COLO668 (cell line): ENCODE measurements at regions not wholly inside any gene's neighbourhood (a gene's known extent, or its start where the extent isn't known, plus 50 kb on each side); places are given as distances from the start of the nearest gene placed in this dataset.
A peak's percentile ranks its signal among the peaks of the same experiment; 100 is the strongest.

Experiments used
- DNase-seq: peaks from one replicate; lab custom pipeline; 2025; ENCODE audit not compliant: unreplicated experiment; lab: John Stamatoyannopoulos, UW

DNA sequence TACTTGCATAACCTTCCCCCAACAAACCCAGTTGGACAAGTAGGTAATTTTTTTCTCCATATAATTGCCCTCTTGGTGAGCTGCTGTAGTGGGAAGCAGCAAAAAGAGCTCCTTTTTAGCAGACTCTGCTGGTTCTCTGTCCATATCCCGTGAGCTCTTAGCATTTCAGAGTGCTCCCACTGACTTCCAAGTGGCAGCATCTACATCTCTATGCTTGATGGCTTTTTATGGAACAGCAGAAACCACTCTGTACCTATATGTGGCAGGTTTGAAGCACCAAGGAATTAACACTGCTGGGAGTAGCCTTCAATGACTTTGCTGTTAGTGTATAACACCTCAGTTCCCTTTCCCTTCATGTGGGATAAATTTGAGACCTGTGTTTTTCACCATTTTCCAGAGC is 168.4 kb upstream of the NHS start:
- DNase-seq = no peak

DNA sequence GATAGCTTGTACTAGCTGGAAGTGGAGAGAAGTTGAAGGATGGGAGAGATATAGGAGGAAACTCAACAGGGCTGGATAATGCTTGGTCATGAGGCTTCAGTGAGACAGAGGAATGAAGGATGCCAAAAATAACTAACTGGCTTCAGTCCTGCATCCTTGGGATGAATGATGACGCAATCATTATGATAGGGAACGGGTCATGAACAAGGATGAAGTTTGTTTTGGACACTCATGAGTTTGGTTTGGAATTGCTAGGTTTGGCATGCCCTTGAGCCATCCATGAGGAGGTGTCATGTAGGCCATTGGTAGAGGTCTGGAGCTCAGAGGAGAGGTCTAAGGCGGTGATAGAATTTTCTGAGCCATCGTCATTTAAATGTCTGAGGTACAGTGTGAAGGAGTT is 160.0 kb upstream of the NHS start:
- DNase-seq = no peak

DNA sequence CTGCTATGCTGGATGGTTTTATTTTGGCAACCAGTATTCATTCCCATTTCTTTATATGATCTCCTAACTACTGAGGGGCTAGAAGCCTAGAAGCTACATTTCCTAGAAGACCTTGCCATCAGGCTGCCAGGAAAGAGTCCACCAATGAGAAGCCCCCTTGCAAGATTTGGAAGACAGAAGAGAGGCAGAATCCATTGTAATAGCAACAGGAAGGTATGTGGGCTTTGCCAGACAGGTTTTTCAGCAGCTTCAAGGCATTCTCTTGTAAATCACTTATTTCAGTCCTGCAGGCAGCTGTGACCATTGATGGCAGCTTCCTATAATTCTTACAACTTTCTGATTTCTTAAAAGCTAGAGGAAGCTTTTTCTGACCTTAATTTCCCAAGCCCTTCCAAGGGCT is 148.3 kb upstream of the NHS start:
- DNase-seq = no peak

DNA sequence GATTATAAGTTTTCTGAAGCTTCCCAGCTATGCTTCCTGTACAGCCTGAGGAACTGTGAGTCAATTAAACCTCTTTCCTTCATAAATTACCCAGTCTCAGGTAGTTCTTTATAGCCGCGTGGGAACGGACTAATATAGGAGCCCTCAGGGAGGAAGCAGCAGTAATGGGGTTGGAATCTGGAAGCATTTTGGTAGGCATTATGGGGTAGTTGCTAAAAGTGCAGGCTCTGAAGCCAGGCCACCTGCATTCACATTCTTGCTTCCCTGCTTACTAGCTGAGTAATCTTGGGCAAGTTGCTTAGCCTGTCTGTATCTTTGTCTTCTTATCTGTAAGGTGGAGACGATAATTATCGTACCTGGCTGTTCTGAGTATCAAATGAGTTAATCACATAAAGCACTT is 137.9 kb upstream of the NHS start:
- no peak for DNase-seq

DNA sequence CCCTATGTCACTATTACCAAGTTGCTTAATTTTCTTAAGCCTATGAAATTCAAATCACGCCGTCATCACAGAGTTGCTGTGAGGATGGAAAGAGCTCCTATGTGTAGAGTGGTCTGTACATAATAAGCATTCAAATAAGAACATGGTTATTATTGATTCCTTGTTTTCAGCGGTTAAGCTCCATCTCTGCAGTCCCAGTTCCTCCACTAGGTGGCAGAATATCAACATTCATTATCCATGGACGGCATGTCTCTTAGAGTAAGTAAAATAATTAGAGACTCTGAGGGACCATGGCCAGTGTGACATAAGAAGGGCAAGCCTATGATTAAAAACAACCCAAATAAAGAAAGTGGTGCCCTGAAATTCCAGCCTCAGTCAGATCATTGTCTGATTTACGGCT is 132.5 kb upstream of the NHS start:
- peak; percentile 43 for DNase-seq

DNA sequence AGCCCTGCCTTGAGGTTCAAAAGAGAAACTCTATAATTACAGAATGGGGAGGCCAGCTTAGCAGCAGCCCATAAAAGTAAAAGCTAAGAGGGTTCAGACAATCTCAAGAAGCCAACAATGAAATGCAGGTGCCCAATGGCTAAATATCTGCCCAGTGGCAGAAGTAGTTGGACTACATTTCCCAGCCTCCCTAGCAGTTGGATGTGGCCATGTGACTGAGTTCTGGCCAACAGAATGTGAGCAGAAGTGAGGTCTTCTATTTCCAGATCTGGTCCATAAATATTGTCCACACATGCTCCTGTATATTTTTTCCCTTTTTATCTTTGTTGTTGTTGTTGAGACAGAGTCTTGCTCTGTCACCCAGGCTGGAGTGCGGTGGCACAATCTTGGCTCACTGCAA is 127.9 kb upstream of the NHS start:
- DNase-seq = no peak

DNA sequence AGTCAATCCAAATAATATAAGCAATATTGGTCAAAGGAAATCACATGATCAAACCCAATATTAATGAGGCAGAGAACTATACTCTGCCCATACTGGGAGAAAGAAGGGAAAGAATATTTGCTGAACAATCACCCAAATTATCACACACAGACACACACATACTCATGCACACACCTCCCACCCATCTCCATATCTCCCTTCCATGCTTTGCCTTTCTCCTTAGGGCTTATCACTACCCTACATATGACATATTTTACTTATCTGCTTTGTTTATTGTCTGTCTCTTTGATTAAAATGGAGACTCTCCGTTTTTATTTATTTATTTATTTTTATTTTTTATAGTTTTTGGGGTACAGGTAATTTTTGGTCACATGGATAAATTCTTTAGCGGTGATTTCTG is 112.9 kb upstream of the NHS start:
- no peak for DNase-seq

DNA sequence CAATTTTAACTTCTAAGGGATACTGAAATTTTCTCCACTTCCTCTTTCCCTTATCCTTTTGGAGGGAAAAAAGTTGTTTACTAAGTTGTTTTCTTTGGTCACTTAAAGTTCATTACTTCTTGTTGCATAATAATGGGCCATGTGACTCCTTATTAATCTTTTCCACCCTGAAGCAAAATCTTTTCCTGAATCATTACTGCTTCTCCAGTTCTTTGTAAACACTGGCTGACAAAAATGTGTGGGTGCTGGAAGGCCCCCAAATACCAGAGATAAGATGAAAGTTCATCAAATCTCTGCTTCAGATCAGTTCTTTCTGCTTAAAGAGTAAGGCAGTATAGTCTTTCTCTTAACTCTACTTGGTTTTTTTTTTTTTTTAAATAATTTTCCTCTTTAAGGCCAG is 108.9 kb upstream of the NHS start:
- no peak for DNase-seq

DNA sequence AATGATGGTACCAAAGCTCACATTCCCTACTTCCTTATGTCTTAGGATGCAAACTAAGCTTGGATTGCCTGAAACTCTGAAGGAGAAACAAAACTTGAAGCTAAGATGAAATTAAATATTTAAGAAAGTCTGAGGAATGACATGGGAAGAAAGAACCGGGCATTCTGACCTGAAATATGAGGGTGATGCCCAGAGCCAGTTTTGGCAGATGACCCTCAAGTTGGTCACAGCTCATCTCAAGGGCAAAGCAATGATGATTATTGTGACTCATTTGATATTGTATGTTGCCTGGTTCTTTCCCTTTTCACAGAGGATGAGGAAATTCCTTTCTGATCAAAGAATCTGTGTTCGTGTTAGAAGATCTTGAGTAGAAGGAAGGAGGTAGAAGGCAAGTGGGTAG is 96.0 kb upstream of the NHS start:
- DNase-seq = no peak

DNA sequence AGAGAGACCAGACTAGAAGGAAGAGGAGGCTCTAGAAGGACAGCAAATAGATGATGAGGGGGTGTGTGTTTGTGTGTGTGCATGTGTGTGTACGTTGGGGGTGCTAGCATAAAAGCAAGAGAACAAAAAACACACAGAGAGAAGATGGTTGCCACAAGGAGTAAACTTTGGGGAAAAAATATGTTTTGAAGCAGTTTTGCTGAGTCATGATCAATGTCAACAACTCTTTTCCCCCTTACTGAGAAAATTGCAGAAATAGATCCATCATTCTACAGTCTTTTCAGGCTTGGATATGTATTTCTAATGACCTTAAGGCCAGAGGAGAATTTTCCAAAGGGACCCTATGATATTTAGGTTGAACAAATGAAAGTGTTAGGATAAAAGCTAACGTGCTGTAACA is 89.0 kb upstream of the NHS start:
- no peak for DNase-seq

DNA sequence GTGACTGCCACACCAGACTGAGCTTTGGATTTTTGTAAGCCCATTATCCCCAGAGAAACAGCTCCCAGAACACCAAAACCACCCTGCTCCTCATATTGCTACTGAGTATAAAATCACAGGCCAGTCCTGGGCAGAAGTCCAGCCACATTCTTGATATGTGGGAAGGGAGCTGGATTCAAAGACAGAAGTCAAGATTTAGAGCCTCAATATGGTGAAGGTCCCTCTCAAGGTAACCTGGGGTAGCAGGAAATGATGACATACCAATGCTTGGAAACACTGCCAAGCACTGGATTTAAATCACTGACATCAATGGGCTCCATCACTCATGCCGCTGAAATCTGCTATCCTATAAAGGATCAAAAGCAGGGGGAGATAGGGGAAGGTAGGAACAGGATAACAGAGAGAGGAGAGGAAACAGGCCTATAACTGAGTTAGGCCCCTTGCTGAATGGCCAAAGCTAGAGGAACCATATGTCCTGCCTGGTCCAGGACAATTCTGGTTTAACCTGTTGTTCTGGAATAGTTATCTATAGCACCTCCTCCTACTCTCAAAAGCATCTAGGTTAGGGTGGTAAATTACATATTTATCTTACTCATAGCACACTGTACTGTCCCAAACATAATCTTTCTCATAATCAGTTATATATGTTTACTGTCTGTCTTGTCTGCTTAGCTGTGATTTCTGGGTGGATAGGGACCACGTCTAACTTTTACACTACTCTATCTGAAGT is 83.7 kb upstream of the NHS start:
- no peak for DNase-seq

DNA sequence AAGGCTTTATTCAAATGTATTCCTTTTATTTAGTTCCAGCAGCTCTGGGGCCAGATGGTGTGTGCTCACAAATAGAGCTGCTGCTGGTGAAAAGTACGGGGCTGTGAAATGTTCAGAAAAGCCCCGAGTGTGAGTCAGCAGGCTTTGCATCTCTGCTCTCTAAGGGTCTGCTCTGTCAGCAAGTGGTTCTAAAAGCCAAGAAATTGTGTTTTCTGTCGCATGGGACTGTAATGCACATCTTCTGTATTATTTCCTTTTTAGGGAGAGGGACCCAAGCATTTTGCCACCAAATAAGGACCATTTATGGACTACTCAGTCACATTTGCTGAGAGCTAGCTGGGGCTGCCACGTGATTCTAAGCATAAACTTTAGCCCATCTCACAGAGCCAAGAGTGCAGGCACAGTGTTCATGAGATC is 82.9 kb upstream of the NHS start:
- no peak for DNase-seq

DNA sequence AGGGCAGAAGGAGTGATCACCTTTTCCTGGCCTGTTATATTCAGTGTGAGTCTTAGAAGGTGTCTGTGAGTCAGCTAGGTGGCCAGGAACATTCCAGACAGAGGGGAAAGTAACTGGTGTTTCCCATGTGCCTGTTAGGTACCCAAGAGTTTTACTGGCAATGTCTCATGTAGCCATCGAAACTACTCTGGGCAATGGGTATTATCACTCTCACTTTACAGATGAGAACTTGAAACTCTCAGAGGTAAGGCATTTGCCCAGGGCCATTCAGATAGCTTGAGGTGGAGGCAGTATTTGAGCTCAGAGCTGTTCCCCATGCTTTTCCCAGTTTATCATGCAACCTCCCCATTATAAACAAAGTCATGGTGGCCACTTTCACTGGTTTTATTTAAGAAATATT is 80.4 kb upstream of the NHS start:
- no peak for DNase-seq

DNA sequence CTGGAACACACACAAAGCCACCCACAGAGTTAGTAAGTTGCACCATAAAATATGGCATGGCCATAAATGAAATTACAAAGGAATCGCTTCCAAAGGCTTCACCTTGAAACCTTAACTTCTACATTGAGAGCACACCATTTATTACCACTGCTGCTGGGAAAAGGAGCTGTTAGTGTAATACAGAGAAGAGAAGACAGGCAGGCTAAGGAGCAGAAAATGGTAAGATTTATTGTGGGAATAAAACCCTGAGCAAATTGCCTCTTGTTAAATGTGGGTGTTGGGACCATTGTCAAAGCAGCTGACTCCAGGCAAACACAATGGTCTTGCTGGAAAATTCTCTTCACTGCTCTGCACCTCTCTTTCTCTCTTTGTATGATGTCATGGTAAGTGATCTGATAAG is 79.2 kb upstream of the NHS start:
- no peak for DNase-seq

DNA sequence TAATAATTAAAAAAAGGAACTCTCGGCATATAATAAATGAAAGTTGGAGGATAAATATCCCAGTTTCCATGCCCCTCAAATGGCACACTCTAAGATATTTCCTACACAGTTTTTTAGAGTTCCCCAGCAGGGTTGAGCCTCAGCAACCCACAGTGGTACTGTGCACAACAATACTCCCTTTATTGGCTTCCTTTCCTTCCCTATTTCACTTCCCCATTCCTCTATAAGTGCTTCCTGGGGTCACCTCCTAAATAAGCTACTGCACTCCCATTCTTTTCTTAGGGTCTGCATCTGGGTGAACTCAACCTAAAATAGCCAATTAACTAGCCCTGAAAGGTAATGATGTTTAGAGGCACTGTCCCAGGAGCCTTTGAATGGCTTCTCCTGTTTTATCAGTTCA is 76.4 kb upstream of the NHS start:
- DNase-seq = no peak

DNA sequence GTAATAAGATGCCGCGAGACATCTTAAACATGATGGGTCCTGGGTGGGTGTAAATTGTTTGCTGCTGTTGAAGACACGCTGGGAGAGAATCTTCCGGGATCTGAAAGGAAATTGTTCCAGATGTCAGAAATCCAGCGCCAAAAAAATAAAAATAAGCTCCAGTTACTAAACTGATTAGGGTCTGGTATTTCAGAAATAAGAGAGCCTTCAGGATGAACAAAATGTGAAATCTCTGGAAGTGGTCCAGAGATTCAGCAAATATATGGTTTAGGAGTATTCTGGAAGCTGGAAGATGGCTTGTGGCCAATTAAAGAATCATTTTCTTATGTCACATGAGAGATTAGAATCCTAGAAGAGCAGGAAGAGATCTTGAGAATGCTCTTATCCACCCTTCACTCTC is 75.8 kb upstream of the NHS start:
- no peak for DNase-seq

DNA sequence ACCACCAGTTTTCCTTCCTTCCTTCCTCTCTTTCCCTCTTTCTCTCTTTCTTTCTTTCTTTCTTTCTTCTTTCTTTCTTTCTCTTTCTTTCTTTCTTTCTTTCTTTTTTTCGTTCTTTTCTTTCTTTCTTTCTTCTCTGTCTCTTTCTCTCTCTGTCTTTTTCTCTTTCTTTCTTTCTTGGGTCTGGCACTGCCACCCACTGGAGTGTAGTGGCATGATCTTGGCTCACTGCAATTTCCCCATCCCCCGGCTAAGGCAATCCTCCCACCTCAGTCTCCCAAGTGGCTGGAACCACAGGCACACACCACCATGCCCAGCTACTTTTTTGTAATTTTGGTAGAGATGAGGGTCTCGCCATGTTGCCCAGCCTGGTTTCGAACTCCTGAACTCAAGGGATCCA is 51.6 kb upstream of the NHS start:
- no peak for DNase-seq
